Spleen (tissue), 11 donors: ENCODE measurements at regions not wholly inside any gene's neighbourhood (a gene's known extent, or its start where the extent isn't known, plus 50 kb on each side); places are given as distances from the start of the nearest gene placed in this dataset.

Experiments
- DNase-seq: peaks from one replicate; pipeline ENCODE4 v3.0.0-alpha.2; 2020
- H3K27ac ChIP-seq, 8 donors: fragments of 200-600 bp; sonication (generic) in 7 of 8; 1 replicate in 4 of 8; 2 replicates in 4 of 8; pipeline versions ENCODE4 v1.5.0 to v1.8.0; 2016 to 2021; ENCODE audit warnings: inconsistent platforms in 4 of 8, mild to moderate bottlenecking in 4 of 8, moderate library complexity in 1 of 8
- H3K27me3 ChIP-seq, 7 donors: fragments of 200-600 bp; sonication (generic) in 6 of 7; replicated peaks in 1 of 7; 1 replicate in 4 of 7; 2 replicates in 3 of 7; pipeline versions ENCODE4 v1.5.0 to v1.8.0; 2016 to 2021; ENCODE audit warnings: inconsistent platforms in 3 of 7, mild to moderate bottlenecking in 1 of 7
- H3K36me3 ChIP-seq, 6 donors: fragments of 200-600 bp; sonication (generic) in 5 of 6; 1 replicate in 4 of 6; 2 replicates in 2 of 6; pipeline versions ENCODE4 v1.5.0 to v1.8.0; 2016 to 2021; ENCODE audit warnings: inconsistent platforms in 2 of 6
- H3K4me1 ChIP-seq, 6 donors: fragments of 200-600 bp; sonication (generic) in 5 of 6; 1 replicate in 3 of 6; 2 replicates in 3 of 6; pipeline versions ENCODE4 v1.5.0 to v1.8.0; 2016 to 2021; ENCODE audit warnings: inconsistent platforms in 3 of 6
- H3K4me3 ChIP-seq, 8 donors: fragments of 200-600 bp; sonication (generic) in 7 of 8; 1 replicate in 4 of 8; 2 replicates in 4 of 8; pipeline versions ENCODE4 v1.5.0 to v1.8.0; 2016 to 2021; ENCODE audit warnings: inconsistent platforms in 4 of 8, mild to moderate bottlenecking in 4 of 8, moderate library complexity in 2 of 8
- H3K9me3 ChIP-seq, 8 donors: fragments of 200-600 bp; sonication (generic) in 7 of 8; 1 replicate in 4 of 8; 2 replicates in 4 of 8; pipeline versions ENCODE4 v1.5.0 to v1.8.0; 2016 to 2021; ENCODE audit warnings: inconsistent platforms in 4 of 8
- CTCF ChIP-seq, 11 experiments: fragments of 200-600 bp in 7 of 11; fragments of 450-650 bp in 4 of 11; sonication (generic) in 4 of 11; IDR thresholded peaks in 8 of 11; conservative IDR thresholded peaks in 3 of 11; 1 replicate in 7 of 11; 2 replicates in 4 of 11; pipeline versions ENCODE4 v1.4.0 to v1.8.0; 2016 to 2021; ENCODE audit warnings: antibody characterized with exemption in 11 of 11, inconsistent platforms in 4 of 11, mild to moderate bottlenecking in 1 of 11
- POLR2A ChIP-seq, 3 donors: fragments of 450-650 bp; IDR thresholded peaks; one replicate each; pipeline ENCODE4 v1.5.1; 2017; ENCODE audit warnings: antibody characterized with exemption in 3 of 3, mild to moderate bottlenecking in 1 of 3
- POLR2AphosphoS5 ChIP-seq, 3 donors: sonication (generic); formaldehyde crosslinking; IDR thresholded peaks; one replicate each; pipeline ENCODE4 v1.5.1; 2017; ENCODE audit warnings: antibody characterized with exemption in 3 of 3
- WGBS, 5 donors: extraction: QIAGEN DNeasy Blood & Tissue Kit in 3 of 5; methylation state at CpG; one replicate each; pipeline versions ENCODE4 v1.1.5 to v1.1.7; 2013 to 2018; 5-methylcytosine and 5-hydroxymethylcytosine counted together
- intact Hi-C: fragments of 100-400 bp; cut with DNase I; formaldehyde crosslinking; loops from one replicate; pipeline ENCODE4 v1.15.0; 2023; ENCODE audit warnings: low total_unique reads
- donor health status: healthy with polysubstance abuse.
- donor health status: DM: no; HTN: no; CAD: no; lungs with moderate emphysema.
- donor health status: DM: no; HTN: no; CAD: no.
- donor health status: Bipolar disorder and iron deficiency.
- donor health status: healthy.
- donor health status: DM: no; HTN: no; CAD: no.
- donor health status: DM: yes; HTN: yes; CAD: no.

DNA sequence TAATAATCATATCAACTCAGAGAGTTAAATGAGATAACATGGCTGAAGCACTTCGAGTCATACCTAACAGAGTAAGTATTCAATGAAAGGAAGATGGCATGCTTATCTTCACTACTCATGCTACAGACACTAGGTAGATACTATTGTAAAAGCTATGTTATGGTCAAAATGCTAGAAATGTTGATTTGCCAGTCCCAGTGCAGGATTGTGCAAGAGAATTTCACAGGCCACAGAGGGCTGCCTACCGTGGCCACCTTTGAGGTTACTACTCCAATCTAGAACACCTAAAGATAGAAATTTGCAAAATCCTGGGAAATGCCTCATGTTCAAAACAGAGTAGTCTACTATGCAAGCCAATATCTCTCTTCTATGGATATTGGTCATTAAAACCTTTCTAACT is 75.3 kb upstream of the PLEKHG7 start:
- Histone ChIP-seq H3K27ac (no peak overlapping the region), H3K27me3 (no peaks in the 10 kb centered on the region), H3K4me1 (no peaks in the 10 kb centered on the region), H3K9me3 (no peaks in the 10 kb centered on the region), H3K4me3 (no peak overlapping the region), H3K36me3 (no peaks in the 10 kb centered on the region)
- no peak for DNase-seq
- intact Hi-C loops = no loop called here
- TF ChIP-seq POLR2A (IDR thresholded peaks at IDR 0.05) (no peak), POLR2AphosphoS5 (IDR thresholded peaks at IDR 0.05) (no peak)
- WGBS, 5 donors = 69 to 90% (median 85%) methylated on average over 2 of the region's 2 CpGs

GRCh38 chr12:92625639-92626310 is 77.0 kb upstream of the PLEKHG7 start:
- WGBS, 5 donors = 83 to 88% (median 87%) methylated on average over 3 of the region's 3 CpGs
- Histone ChIP-seq H3K4me1 (no peaks in the 10 kb centered on the region), H3K4me3 (no peak overlapping the region), H3K27me3 (no peaks in the 10 kb centered on the region), H3K27ac (no peak overlapping the region), H3K9me3 (peaks cover 0 to 8% (median 0%) of the 10 kb centered on the region in 8 donors), H3K36me3 (no peaks in the 10 kb centered on the region)
- intact Hi-C loops = no loop called here
- DNase-seq = no peak
- no peak for TF ChIP-seq POLR2A (IDR thresholded peaks at IDR 0.05)
- TF ChIP-seq CTCF (IDR thresholded peaks at IDR 0.05 in 8 of 11, conservative IDR thresholded peaks at IDR 0.05 in 3 of 11) = no peak
- TF ChIP-seq POLR2AphosphoS5 (IDR thresholded peaks at IDR 0.05) = no peak

DNA sequence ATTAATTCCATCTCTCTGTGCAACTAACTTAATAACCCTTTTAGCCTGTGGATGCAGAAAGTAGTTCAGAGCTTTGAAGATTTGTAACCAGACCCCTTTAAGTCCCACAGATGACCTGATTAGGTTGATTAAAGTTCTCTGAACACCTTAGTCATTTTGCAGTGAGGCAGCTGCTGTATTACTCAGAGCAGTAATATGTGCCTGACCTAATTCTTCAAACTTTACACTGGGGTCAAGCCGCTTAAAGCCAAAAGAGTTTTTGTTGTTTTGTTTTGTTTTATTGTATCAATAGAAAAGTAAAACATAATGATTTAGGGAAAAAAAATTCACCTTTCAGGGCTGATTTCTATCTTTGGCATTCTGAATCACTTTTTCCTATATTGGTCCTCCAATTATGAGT is 78.6 kb upstream of the PLEKHG7 start:
- DNase-seq = no peak
- no peaks in the 10 kb centered on the region for H3K27me3 ChIP-seq
- H3K27ac ChIP-seq = no peak overlapping the region
- no peak overlapping the region for H3K4me3 ChIP-seq
- no peak for TF ChIP-seq POLR2A (IDR thresholded peaks at IDR 0.05)
- TF ChIP-seq POLR2AphosphoS5 (IDR thresholded peaks at IDR 0.05) = no peak
- TF ChIP-seq CTCF (IDR thresholded peaks at IDR 0.05 in 8 of 11, conservative IDR thresholded peaks at IDR 0.05 in 3 of 11) = no peak
- WGBS, 5 donors = 81 to 98% (median 88%) methylated on average over 1 of the region's 1 CpG
- H3K4me1 ChIP-seq = no peaks in the 10 kb centered on the region
- intact Hi-C loops = no loop called here
- H3K36me3 ChIP-seq = no peaks in the 10 kb centered on the region
- H3K9me3 ChIP-seq = peaks cover 0 to 8% (median 0%) of the 10 kb centered on the region in 8 donors

DNA sequence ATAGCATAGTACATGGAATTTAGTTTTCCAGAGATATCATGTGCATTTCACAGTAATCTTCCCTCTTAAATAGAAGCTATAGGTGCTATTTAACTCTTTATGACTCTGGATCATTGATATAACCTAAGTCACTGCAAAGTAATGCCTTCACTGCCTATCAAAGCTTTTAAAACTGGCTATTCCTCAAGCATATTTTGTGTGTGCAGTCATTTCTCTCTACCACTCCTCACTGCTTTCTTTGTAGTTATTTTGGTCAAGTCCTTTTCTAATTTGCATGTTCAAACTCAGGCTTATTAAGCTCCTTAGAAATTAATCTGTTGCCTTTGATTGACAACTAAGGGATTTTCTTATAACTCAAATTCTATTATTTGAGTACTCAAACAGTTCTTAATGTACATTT is 79.4 kb upstream of the PLEKHG7 start:
- H3K36me3 ChIP-seq = no peaks in the 10 kb centered on the region
- H3K27ac ChIP-seq = no peak overlapping the region
- no peaks in the 10 kb centered on the region for H3K4me1 ChIP-seq
- no peaks in the 10 kb centered on the region for H3K27me3 ChIP-seq
- DNase-seq = no peak
- H3K4me3 ChIP-seq = no peak overlapping the region
- H3K9me3 ChIP-seq = peaks cover 0 to 8% (median 0%) of the 10 kb centered on the region in 8 donors
- intact Hi-C loops = no loop called here
- TF ChIP-seq POLR2A (IDR thresholded peaks at IDR 0.05) = no peak
- TF ChIP-seq POLR2AphosphoS5 (IDR thresholded peaks at IDR 0.05) = no peak
- TF ChIP-seq CTCF (IDR thresholded peaks at IDR 0.05 in 8 of 11, conservative IDR thresholded peaks at IDR 0.05 in 3 of 11) = no peak
